Rectal smooth muscle tissue (tissue), 1 donor: ENCODE measurements at regions not wholly inside any gene's neighbourhood (a gene's known extent, or its start where the extent isn't known, plus 50 kb on each side); places are given as distances from the start of the nearest gene placed in this dataset.

ENCODE experiments used
- H3K27ac ChIP-seq: one replicate; pipeline ENCODE4 v1.7.0; 2013; ENCODE audit warnings: low read depth, low read length, inconsistent platforms
- H3K27me3 ChIP-seq: one replicate; pipeline ENCODE4 v1.7.0; 2013; ENCODE audit warnings: low read length; ENCODE audit not compliant: control insufficient read depth, insufficient read depth
- H3K36me3 ChIP-seq: one replicate; pipeline ENCODE4 v1.7.0; 2013; ENCODE audit warnings: low read length; ENCODE audit not compliant: control insufficient read depth, insufficient read depth
- H3K4me1 ChIP-seq: one replicate; pipeline ENCODE4 v1.7.0; 2013; ENCODE audit warnings: low read length; ENCODE audit not compliant: control insufficient read depth, insufficient read depth
- H3K4me3 ChIP-seq: one replicate; pipeline ENCODE4 v1.7.0; 2013; ENCODE audit warnings: low read length
- H3K9ac ChIP-seq: one replicate; pipeline ENCODE4 v1.7.0; 2013; ENCODE audit warnings: low read length

DNA sequence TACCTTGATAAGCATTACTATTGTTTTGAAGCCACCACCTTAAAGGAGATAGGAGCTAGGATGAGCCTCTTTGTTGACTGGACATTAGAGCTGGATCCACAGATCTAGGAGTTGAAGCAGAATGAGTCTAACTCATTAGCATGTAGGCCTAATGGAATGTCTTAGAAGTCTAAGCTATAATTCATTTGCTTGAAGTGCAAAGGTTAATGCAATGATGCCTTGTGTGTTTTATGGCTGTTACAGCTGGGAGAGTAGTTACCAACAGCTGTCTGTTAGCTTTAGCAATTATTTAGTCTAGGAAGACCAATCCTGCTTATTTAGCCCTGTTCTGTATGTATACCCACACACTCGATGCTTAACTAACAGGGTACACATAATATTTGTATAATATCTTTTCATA lies 419.3 kb downstream of the TUSC7 start:
- Histone ChIP-seq H3K9ac (no peak overlapping the region), H3K36me3 (no peaks in the 10 kb centered on the region), H3K4me1 (no peaks in the 10 kb centered on the region), H3K27ac (no peak overlapping the region), H3K27me3 (no peaks in the 10 kb centered on the region), H3K4me3 (no peak overlapping the region)

GRCh38 chr3:117129516-117129915 lies 419.9 kb downstream of the TUSC7 start:
- Histone ChIP-seq H3K9ac (no peak overlapping the region), H3K27me3 (no peaks in the 10 kb centered on the region), H3K36me3 (no peaks in the 10 kb centered on the region), H3K27ac (no peak overlapping the region), H3K4me1 (no peaks in the 10 kb centered on the region), H3K4me3 (no peak overlapping the region)

GRCh38 chr3:117130222-117130621 lies 420.6 kb downstream of the TUSC7 start:
- Histone ChIP-seq H3K27me3 (no peaks in the 10 kb centered on the region), H3K27ac (no peak overlapping the region), H3K36me3 (no peaks in the 10 kb centered on the region), H3K4me1 (no peaks in the 10 kb centered on the region), H3K9ac (no peak overlapping the region), H3K4me3 (no peak overlapping the region)

GRCh38 chr3:117131259-117131658 lies 421.7 kb downstream of the TUSC7 start:
- Histone ChIP-seq H3K36me3 (no peaks in the 10 kb centered on the region), H3K4me3 (no peak overlapping the region), H3K4me1 (no peaks in the 10 kb centered on the region), H3K9ac (no peak overlapping the region), H3K27me3 (no peaks in the 10 kb centered on the region), H3K27ac (no peak overlapping the region)

- no peak overlapping the region for H3K27ac ChIP-seq
- H3K4me3 ChIP-seq, result no peak overlapping the region
- no peak overlapping the region for H3K9ac ChIP-seq
- H3K36me3 ChIP-seq, result no peaks in the 10 kb centered on the region
- H3K27me3 ChIP-seq, result no peaks in the 10 kb centered on the region
- no peaks in the 10 kb centered on the region for H3K4me1 ChIP-seq
Observed at GRCh38 chr3:117133066-117133465, 423.5 kb downstream of the TUSC7 start.

GRCh38 chr3:117135207-117135606 lies 425.6 kb downstream of the TUSC7 start:
- H3K36me3 ChIP-seq, result no peaks in the 10 kb centered on the region
- H3K4me3 ChIP-seq, result no peak overlapping the region
- H3K27ac ChIP-seq, result no peak overlapping the region
- no peaks in the 10 kb centered on the region for H3K4me1 ChIP-seq
- H3K9ac ChIP-seq, result no peak overlapping the region
- no peaks in the 10 kb centered on the region for H3K27me3 ChIP-seq

DNA sequence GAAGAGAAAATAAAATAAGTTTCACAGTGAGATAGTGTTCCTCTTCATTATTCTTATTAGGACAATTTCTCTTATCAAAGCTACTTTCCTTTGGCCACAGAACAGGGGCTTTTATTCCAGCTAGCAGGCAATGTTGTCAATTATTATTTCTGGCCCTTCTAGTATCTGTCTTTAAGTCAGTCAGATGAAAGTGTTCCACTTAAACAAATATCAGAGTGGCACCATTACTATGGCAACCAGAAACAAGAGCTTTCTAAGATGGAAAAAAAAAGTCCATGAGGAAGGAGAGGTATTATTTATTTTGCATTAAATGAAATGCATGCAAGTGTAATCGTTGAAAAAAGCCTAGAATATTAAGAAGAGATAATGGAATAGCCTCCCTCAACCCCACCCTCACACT lies 426.4 kb downstream of the TUSC7 start:
- H3K27ac ChIP-seq, result no peak overlapping the region
- no peaks in the 10 kb centered on the region for H3K27me3 ChIP-seq
- no peak overlapping the region for H3K9ac ChIP-seq
- H3K4me3 ChIP-seq, result no peak overlapping the region
- H3K4me1 ChIP-seq, result no peaks in the 10 kb centered on the region
- no peaks in the 10 kb centered on the region for H3K36me3 ChIP-seq

DNA sequence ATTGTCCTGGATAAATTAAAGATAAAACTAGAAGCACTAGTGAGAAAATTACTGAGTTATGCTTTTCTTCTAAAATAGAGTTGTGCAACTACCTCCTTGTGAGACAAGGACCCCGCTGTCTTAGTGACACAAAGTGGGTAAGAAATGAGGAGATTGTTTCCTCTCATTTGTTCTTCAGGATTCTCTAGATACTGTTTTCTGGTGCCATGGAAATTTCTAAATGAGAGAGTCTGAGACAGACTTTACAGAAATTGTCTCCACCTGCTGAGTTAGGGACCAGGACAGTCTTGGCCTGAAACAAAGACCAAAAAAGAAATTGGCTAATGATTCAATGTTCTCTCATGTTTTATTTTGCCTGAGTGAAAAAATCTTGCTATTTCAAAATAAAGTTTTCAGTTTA lies 427.5 kb downstream of the TUSC7 start:
- H3K9ac ChIP-seq, result no peak overlapping the region

DNA sequence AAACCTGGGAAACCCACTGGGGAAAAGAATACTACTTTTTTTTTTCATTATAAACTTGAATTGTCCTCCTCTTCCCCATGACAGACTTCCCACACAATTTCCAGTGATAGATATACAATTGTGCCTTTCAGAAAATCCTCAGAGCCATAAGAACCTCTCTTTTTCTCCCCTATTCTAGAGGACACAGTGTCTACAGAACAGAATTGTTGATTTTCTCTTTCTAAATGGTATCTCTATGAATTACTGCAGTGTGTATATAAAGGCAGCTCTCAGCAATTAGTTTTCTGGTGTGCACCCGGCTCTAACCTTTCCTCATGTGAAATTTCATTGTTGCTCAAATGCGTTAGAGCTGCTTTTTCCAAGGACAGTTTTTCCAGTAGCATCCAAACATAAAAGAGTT lies 430.1 kb downstream of the TUSC7 start:
- Histone ChIP-seq H3K36me3 (no peaks in the 10 kb centered on the region), H3K9ac (no peak overlapping the region), H3K27me3 (no peaks in the 10 kb centered on the region), H3K4me3 (no peak overlapping the region), H3K4me1 (no peaks in the 10 kb centered on the region), H3K27ac (no peak overlapping the region)

More for the DNA sequence above, 427.5 kb downstream of the TUSC7 start:
- Histone ChIP-seq H3K4me1 (no peaks in the 10 kb centered on the region), H3K27me3 (no peaks in the 10 kb centered on the region), H3K27ac (no peak overlapping the region), H3K4me3 (no peak overlapping the region), H3K36me3 (no peaks in the 10 kb centered on the region)

- no peak overlapping the region for H3K27ac ChIP-seq
- H3K27me3 ChIP-seq, result no peaks in the 10 kb centered on the region
- H3K9ac ChIP-seq, result no peak overlapping the region
- H3K4me1 ChIP-seq, result no peaks in the 10 kb centered on the region
- H3K36me3 ChIP-seq, result no peaks in the 10 kb centered on the region
- H3K4me3 ChIP-seq, result no peak overlapping the region
Observed at GRCh38 chr3:117141812-117142211, 432.2 kb downstream of the TUSC7 start.

DNA sequence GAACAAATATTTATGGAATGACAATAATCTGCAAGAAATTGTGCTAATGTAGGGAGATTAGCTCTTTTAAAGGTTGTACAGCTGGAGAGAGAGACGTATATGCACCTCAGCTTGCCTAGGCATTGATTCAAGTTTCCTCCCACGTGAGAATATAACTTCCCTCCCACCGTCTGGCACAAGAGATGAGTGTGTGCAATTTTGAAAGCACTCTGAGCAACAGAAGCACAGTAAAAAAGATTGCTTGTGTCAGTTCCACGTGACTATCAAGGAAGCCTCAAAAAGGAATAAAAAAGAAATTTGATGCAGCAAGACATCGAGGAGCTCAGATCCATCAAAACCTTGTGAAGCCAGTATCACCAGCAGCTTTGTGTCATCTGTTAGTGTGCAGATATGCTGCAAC lies 435.3 kb downstream of the TUSC7 start:
- no peaks in the 10 kb centered on the region for H3K36me3 ChIP-seq
- no peaks in the 10 kb centered on the region for H3K27me3 ChIP-seq
- no peak overlapping the region for H3K27ac ChIP-seq
- H3K4me1 ChIP-seq, result no peaks in the 10 kb centered on the region
- no peak overlapping the region for H3K9ac ChIP-seq
- H3K4me3 ChIP-seq, result no peak overlapping the region

DNA sequence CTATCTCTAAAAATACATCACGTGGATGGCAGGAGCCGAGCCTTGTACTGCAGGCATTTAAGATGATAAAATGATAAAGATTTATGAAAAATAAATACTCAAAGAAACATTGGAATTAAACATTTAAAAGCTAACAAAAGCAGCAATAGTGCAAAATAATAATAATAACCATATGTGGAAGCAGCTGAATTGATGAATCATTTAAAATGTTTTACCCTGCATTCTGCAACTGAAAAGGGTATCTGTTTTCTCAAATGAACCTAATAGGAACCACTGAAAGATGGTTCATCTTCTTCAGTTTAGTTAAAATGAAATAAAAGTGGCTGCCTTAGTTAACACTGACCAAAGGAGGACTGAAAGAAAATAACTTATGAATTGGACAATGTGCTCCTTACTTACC lies 436.1 kb downstream of the TUSC7 start:
- no peak overlapping the region for H3K9ac ChIP-seq
- no peaks in the 10 kb centered on the region for H3K4me1 ChIP-seq
- no peak overlapping the region for H3K4me3 ChIP-seq
- no peak overlapping the region for H3K27ac ChIP-seq
- H3K27me3 ChIP-seq, result no peaks in the 10 kb centered on the region
- H3K36me3 ChIP-seq, result no peaks in the 10 kb centered on the region

- H3K27me3 ChIP-seq, result no peaks in the 10 kb centered on the region
Observed at GRCh38 chr3:117146571-117146970, 437.0 kb downstream of the TUSC7 start.

More at GRCh38 chr3:117146571-117146970, 437.0 kb downstream of the TUSC7 start:
- Histone ChIP-seq H3K27ac (no peak overlapping the region), H3K9ac (no peak overlapping the region), H3K4me3 (no peak overlapping the region), H3K4me1 (no peaks in the 10 kb centered on the region), H3K36me3 (no peaks in the 10 kb centered on the region)
